NCI-H128 (cell line): ENCODE measurements at regions not wholly inside any gene's neighbourhood (a gene's known extent, or its start where the extent isn't known, plus 50 kb on each side); places are given as distances from the start of the nearest gene placed in this dataset.

Experiments
- DNase-seq: peaks from one replicate; lab custom pipeline; 2025; ENCODE audit not compliant: unreplicated experiment; lab: John Stamatoyannopoulos, UW

GRCh38 chr5:105680858-105681475, 1989.8 kb downstream of the EFNA5 start:
- no peak for DNase-seq

- no peak for DNase-seq
These were observed 1993.4 kb downstream of the EFNA5 start for GRCh38 chr5:105677291-105677690.

GRCh38 chr5:105670596-105670995, 2000.1 kb downstream of the EFNA5 start:
- no peak for DNase-seq

- no peak for DNase-seq
These were observed 2007.1 kb downstream of the EFNA5 start for GRCh38 chr5:105663671-105664070.

- DNase-seq: no peak
These were observed 2011.3 kb downstream of the EFNA5 start for GRCh38 chr5:105659396-105659795.

GRCh38 chr5:105640328-105640727, 2030.4 kb downstream of the EFNA5 start:
- DNase-seq: no peak

- no peak for DNase-seq
These were observed 2031.2 kb downstream of the EFNA5 start for GRCh38 chr5:105639511-105639910.

- no peak for DNase-seq
These were observed 2031.7 kb downstream of the EFNA5 start for GRCh38 chr5:105639068-105639467.

GRCh38 chr5:105638437-105638836, 2032.3 kb downstream of the EFNA5 start:
- no peak for DNase-seq

- no peak for DNase-seq
These were observed 2038.7 kb downstream of the EFNA5 start for GRCh38 chr5:105632043-105632442.

- DNase-seq: no peak
These were observed 2039.9 kb downstream of the EFNA5 start for GRCh38 chr5:105630803-105631202.

- DNase-seq: no peak
These were observed 2051.0 kb downstream of the EFNA5 start for GRCh38 chr5:105619725-105620124.

- DNase-seq: no peak
These were observed 2053.1 kb downstream of the EFNA5 start for GRCh38 chr5:105617436-105618215.

- no peak for DNase-seq
These were observed 2054.0 kb upstream of the NUDT12 start for GRCh38 chr5:105616599-105616998.

- peak; percentile 100 for DNase-seq
These were observed 2039.8 kb upstream of the NUDT12 start for GRCh38 chr5:105602406-105602805.

- no peak for DNase-seq
These were observed 2030.6 kb upstream of the NUDT12 start for GRCh38 chr5:105593011-105593760.

- no peak for DNase-seq
These were observed 2025.5 kb upstream of the NUDT12 start for GRCh38 chr5:105587963-105588662.

- DNase-seq: no peak
These were observed 2019.5 kb upstream of the NUDT12 start for GRCh38 chr5:105581988-105582690.

- DNase-seq: no peak
These were observed 2011.0 kb upstream of the NUDT12 start for GRCh38 chr5:105573575-105573974.

GRCh38 chr5:105565531-105565930, 2002.9 kb upstream of the NUDT12 start:
- DNase-seq: no peak

GRCh38 chr5:105563842-105564241, 2001.3 kb upstream of the NUDT12 start:
- no peak for DNase-seq
